GM23338 (cell line): ENCODE measurements at regions not wholly inside any gene's neighbourhood (a gene's known extent, or its start where the extent isn't known, plus 50 kb on each side); places are given as distances from the start of the nearest gene placed in this dataset.

Experiments used
- ATAC-seq: fragments of 200-7000 bp; cut with Tn5 transposase; 3 replicates; pipeline ENCODE4 v1.9.1; 2020
- DNase-seq: peaks from one replicate; pipeline ENCODE4 v3.0.0-alpha.2; 2015; ENCODE audit warnings: low spot score
- H2AFZ ChIP-seq: fragments of 200-600 bp; sonication (generic); 2 replicates; pipeline ENCODE4 v1.8.0; 2016; ENCODE audit warnings: antibody characterized with exemption, mild to moderate bottlenecking, moderate library complexity
- H3F3A ChIP-seq: fragments of 200-600 bp; sonication (generic); replicated peaks from 2 replicates; pipeline ENCODE4 v1.8.0; 2017; ENCODE audit warnings: antibody characterized with exemption, mixed run types, low read depth
- H3K27ac ChIP-seq: fragments of 200-600 bp; sonication (generic); 2 replicates; pipeline ENCODE4 v1.6.1; 2016; ENCODE audit warnings: low read depth
- H3K27me3 ChIP-seq: fragments of 200-600 bp; sonication (generic); 2 replicates; pipeline ENCODE4 v1.8.0; 2016; ENCODE audit warnings: mild to moderate bottlenecking, mixed run types, moderate library complexity; ENCODE audit not compliant: insufficient read depth
- H3K36me3 ChIP-seq: fragments of 200-600 bp; sonication (generic); 2 replicates; pipeline ENCODE4 v1.8.0; 2016; ENCODE audit warnings: mild to moderate bottlenecking; ENCODE audit not compliant: insufficient read depth
- H3K4me1 ChIP-seq: fragments of 200-600 bp; sonication (generic); 2 replicates; pipeline ENCODE4 v1.8.0; 2016; ENCODE audit warnings: mild to moderate bottlenecking, moderate library complexity; ENCODE audit not compliant: insufficient read depth
- H3K4me2 ChIP-seq: fragments of 200-600 bp; sonication (generic); 2 replicates; pipeline ENCODE4 v1.7.1; 2017; ENCODE audit warnings: mixed run types
- H3K4me3 ChIP-seq: fragments of 200-600 bp; sonication (generic); 2 replicates; pipeline ENCODE4 v1.6.1; 2016; ENCODE audit warnings: mixed run types
- H3K79me2 ChIP-seq: fragments of 200-600 bp; sonication (generic); replicated peaks from 2 replicates; pipeline ENCODE4 v1.8.0; 2017; ENCODE audit warnings: mild to moderate bottlenecking; ENCODE audit not compliant: insufficient read depth
- H3K9me2 ChIP-seq: fragments of 200-600 bp; sonication (generic); 2 replicates; pipeline ENCODE4 v1.8.0; 2017; ENCODE audit not compliant: insufficient read depth
- H4K20me1 ChIP-seq: fragments of 200-600 bp; sonication (generic); replicated peaks from 2 replicates; pipeline ENCODE4 v1.8.0; 2017; ENCODE audit warnings: mild to moderate bottlenecking; ENCODE audit not compliant: insufficient read depth
- H3K27ac Mint-ChIP-seq: 2 replicates; pipeline ENCODE4 v1.8.0; 2020; ENCODE audit warnings: inconsistent platforms, mild to moderate bottlenecking, moderate library complexity, mixed read lengths
- H3K27me3 Mint-ChIP-seq: 3 replicates; pipeline ENCODE4 v1.8.0; 2022; ENCODE audit warnings: low read depth, mild to moderate bottlenecking, moderate library complexity, mixed read lengths, inconsistent platforms; ENCODE audit not compliant: insufficient read depth, poor library complexity
- H3K36me3 Mint-ChIP-seq: 3 replicates; pipeline ENCODE4 v1.8.0; 2021; ENCODE audit warnings: low read depth, mild to moderate bottlenecking, inconsistent platforms, moderate library complexity, mixed read lengths
- H3K4me1 Mint-ChIP-seq: 3 replicates; pipeline ENCODE4 v1.8.0; 2020; ENCODE audit warnings: mild to moderate bottlenecking, inconsistent platforms, mixed read lengths
- H3K4me3 Mint-ChIP-seq: 3 replicates; pipeline ENCODE4 v1.8.0; 2021; ENCODE audit warnings: moderate library complexity, mild to moderate bottlenecking, inconsistent platforms, mixed read lengths
- H3K9me3 Mint-ChIP-seq: 3 replicates; pipeline ENCODE4 v1.8.0; 2020; ENCODE audit warnings: moderate library complexity, mild to moderate bottlenecking, inconsistent platforms, mixed read lengths
- CREB1 ChIP-seq: fragments of 250-450 bp; sonication (Bioruptor Pico); IDR thresholded peaks from 2 replicates; pipeline ENCODE4 v1.5.0; 2020; ENCODE audit warnings: low read depth, mild to moderate bottlenecking, moderate library complexity
- CTCF ChIP-seq, 2 experiments: fragments of 200-600 bp in 1 of 2; sonication (generic) in 1 of 2; conservative IDR thresholded peaks; 2 replicates each; pipeline versions ENCODE4 v1.5.1 to v1.6.1; 2016 to 2017; ENCODE audit warnings: antibody characterized with exemption in 2 of 2, low read depth in 2 of 2, mild to moderate bottlenecking in 2 of 2, moderate library complexity in 1 of 2
- EZH2 ChIP-seq: fragments of 200-600 bp; sonication (generic); IDR thresholded peaks from one replicate; pipeline ENCODE4 v1.8.0; 2017; ENCODE audit warnings: antibody characterized with exemption, mild to moderate bottlenecking, low read depth; ENCODE audit not compliant: unreplicated experiment
- EZH2phosphoT487 ChIP-seq: fragments of 200-600 bp; sonication (generic); IDR thresholded peaks from one replicate; pipeline ENCODE4 v1.8.1; 2018; ENCODE audit warnings: antibody characterized with exemption; ENCODE audit not compliant: unreplicated experiment
- JUNB ChIP-seq: IDR thresholded peaks from one replicate; pipeline ENCODE4 v1.6.1; 2016; ENCODE audit warnings: antibody characterized with exemption; ENCODE audit not compliant: unreplicated experiment
- NANOG ChIP-seq: IDR thresholded peaks from 2 replicates; pipeline ENCODE4 v1.6.1; 2016; ENCODE audit warnings: antibody characterized with exemption, borderline replicate concordance
- POLR2AphosphoS5 ChIP-seq: IDR thresholded peaks from 2 replicates; pipeline ENCODE4 v1.6.1; 2016; ENCODE audit warnings: antibody characterized with exemption, low read depth
- REST ChIP-seq: IDR thresholded peaks from one replicate; pipeline ENCODE4 v1.6.1; 2018; ENCODE audit warnings: antibody characterized with exemption; ENCODE audit not compliant: unreplicated experiment
- STAT1 ChIP-seq: IDR thresholded peaks from one replicate; pipeline ENCODE4 v1.6.1; 2016; ENCODE audit warnings: antibody characterized with exemption; ENCODE audit not compliant: unreplicated experiment
- ZNF114 ChIP-seq: fragments of 250-450 bp; sonication (Bioruptor Pico); IDR thresholded peaks from 2 replicates; pipeline ENCODE4 v1.5.0; 2020; ENCODE audit warnings: mild to moderate bottlenecking, moderate library complexity
- ZNF331 ChIP-seq: fragments of 250-450 bp; sonication (Bioruptor Pico); IDR thresholded peaks from 2 replicates; pipeline ENCODE4 v1.5.0; 2020; ENCODE audit warnings: low read depth, mild to moderate bottlenecking, moderate library complexity
- ZNF462 ChIP-seq: fragments of 250-450 bp; sonication (Bioruptor Pico); IDR thresholded peaks from 2 replicates; pipeline ENCODE4 v1.5.0; 2020; ENCODE audit warnings: mild to moderate bottlenecking, moderate library complexity
- TF ChIP-seq, protein P1 (sequence below): IDR thresholded peaks from 2 replicates; pipeline ENCODE4 v1.6.1; 2016; ENCODE audit warnings: antibody characterized with exemption

DNA sequence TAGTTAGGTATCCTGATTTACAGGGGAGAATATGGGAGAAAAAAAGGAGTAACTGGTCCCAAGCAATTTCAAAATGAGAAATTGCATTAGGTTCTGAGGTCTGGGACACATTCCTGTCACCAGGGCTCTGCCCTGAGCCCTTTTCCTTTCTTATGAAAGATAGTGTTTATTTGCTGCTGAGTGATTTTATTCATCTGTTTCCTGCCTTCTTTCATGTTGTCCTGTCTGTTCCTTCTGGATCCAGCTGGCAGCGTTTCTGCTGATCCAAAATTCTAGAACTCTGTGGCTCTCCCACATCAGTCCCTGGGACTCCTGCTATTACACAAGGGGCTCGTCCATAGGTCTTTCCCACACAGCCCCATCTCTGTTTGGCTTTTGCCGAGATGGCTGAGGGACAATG lies 519.1 kb upstream of the SALL3 start:
- ATAC-seq = no peak

More for the DNA sequence above, 519.1 kb upstream of the SALL3 start:
- H3K79me2 ChIP-seq = no peaks in the 10 kb centered on the region
- no peak overlapping the region for H2AFZ ChIP-seq
- no peak overlapping the region for H3K4me3 Mint-ChIP-seq
- H3K27me3 ChIP-seq = no peaks in the 10 kb centered on the region
- peaks cover 45% of the 10 kb centered on the region for H3K36me3 Mint-ChIP-seq
- H3K4me1 Mint-ChIP-seq = no peaks in the 10 kb centered on the region
- DNase-seq = no peak
- no peak overlapping the region for H3K27ac Mint-ChIP-seq
- H3K4me2 ChIP-seq = no peak overlapping the region
- no peaks in the 10 kb centered on the region for H4K20me1 ChIP-seq
- no peak overlapping the region for H3K27ac ChIP-seq
- no peak overlapping the region for H3K4me3 ChIP-seq
- no peaks in the 10 kb centered on the region for H3K9me2 ChIP-seq
- H3K36me3 ChIP-seq = no peaks in the 10 kb centered on the region
- no peaks in the 10 kb centered on the region for H3K27me3 Mint-ChIP-seq
- H3K4me1 ChIP-seq = no peaks in the 10 kb centered on the region
- H3K9me3 Mint-ChIP-seq = peaks cover 96% of the 10 kb centered on the region
- TF ChIP-seq CREB1 (CRISPR knock-in tag) (no peak), EZH2phosphoT487 (no peak), EZH2 (no peak), NANOG (no peak), ZNF462 (CRISPR knock-in tag) (no peak), JUNB (no peak), POLR2AphosphoS5 (no peak), ZNF331 (CRISPR knock-in tag) (no peak), REST (no peak), STAT1 (no peak), ZNF114 (CRISPR knock-in tag) (no peak), CTCF (conservative IDR thresholded peaks at IDR 0.05; ENCODE audit: low read depth in 2 of 2) (no peak)
- TF ChIP-seq, protein P1, sequence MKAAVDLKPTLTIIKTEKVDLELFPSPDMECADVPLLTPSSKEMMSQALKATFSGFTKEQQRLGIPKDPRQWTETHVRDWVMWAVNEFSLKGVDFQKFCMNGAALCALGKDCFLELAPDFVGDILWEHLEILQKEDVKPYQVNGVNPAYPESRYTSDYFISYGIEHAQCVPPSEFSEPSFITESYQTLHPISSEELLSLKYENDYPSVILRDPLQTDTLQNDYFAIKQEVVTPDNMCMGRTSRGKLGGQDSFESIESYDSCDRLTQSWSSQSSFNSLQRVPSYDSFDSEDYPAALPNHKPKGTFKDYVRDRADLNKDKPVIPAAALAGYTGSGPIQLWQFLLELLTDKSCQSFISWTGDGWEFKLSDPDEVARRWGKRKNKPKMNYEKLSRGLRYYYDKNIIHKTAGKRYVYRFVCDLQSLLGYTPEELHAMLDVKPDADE = no peak
- no peaks in the 10 kb centered on the region for H3F3A ChIP-seq
